IMR-90 (cell line): ENCODE measurements at regions not wholly inside any gene's neighbourhood (a gene's known extent, or its start where the extent isn't known, plus 50 kb on each side); places are given as distances from the start of the nearest gene placed in this dataset.

ENCODE experiments used
- ATAC-seq: fragments of 200-7000 bp; cut with Tn5 transposase; 2 replicates; pipeline ENCODE4 v1.9.1; 2020; ENCODE audit warnings: low read depth, mild to moderate bottlenecking, moderate library complexity
- BruUV-seq: library from RNA; stranded (reverse); fragments of 400-500 nt; replicated peaks from 2 replicates; lab custom pipeline; 2021; lab: Mats Ljungman, UMichigan
- CTCF ChIA-PET: fragments of 300-600 bp; formaldehyde crosslinking; extraction: SDS; loops from one replicate; lab custom pipeline; 2021; ENCODE audit warnings: antibody characterized with exemption; lab: Yijun Ruan, JAX
- POLR2A ChIA-PET: fragments of 300-600 bp; sonication (Branson Sonifier 250); formaldehyde crosslinking; loops from one replicate; lab custom pipeline; 2022; ENCODE audit warnings: antibody characterized with exemption; ENCODE audit not compliant: unreplicated experiment; lab: Charles Lee
- DNase-seq: peaks from one replicate; pipeline ENCODE4 v3.0.0; 2013
- H2AFZ ChIP-seq: replicated peaks from 2 replicates; pipeline ENCODE3; 2013; ENCODE audit warnings: low read length, mild to moderate bottlenecking; ENCODE audit not compliant: poor library complexity
- H2AK5ac ChIP-seq: 2 replicates; pipeline ENCODE4 v1.6.1; 2013; ENCODE audit warnings: low read depth, low read length, inconsistent platforms
- H2AK9ac ChIP-seq: replicated peaks from 2 replicates; pipeline ENCODE3; 2013; ENCODE audit warnings: mild to moderate bottlenecking, low read depth, low read length, moderate library complexity; ENCODE audit not compliant: poor library complexity
- H2BK120ac ChIP-seq: 2 replicates; pipeline ENCODE4 v1.6.1; 2013; ENCODE audit warnings: low read depth, low read length, inconsistent platforms
- H2BK15ac ChIP-seq: 3 replicates; pipeline ENCODE4 v1.6.1; 2013; ENCODE audit warnings: low read depth, low read length, inconsistent platforms
- H2BK20ac ChIP-seq: 2 replicates; pipeline ENCODE4 v1.6.1; 2013; ENCODE audit warnings: low read depth, mild to moderate bottlenecking, inconsistent platforms, low read length, moderate library complexity
- H2BK5ac ChIP-seq: 2 replicates; pipeline ENCODE4 v1.6.1; 2013; ENCODE audit warnings: mild to moderate bottlenecking, low read depth, low read length, inconsistent platforms; ENCODE audit not compliant: poor library complexity, severe bottlenecking
- H3K14ac ChIP-seq: replicated peaks from 2 replicates; pipeline ENCODE4 v1.6.1; 2013; ENCODE audit warnings: low read depth, low read length, inconsistent platforms
- H3K18ac ChIP-seq: 2 replicates; pipeline ENCODE4 v1.6.1; 2013; ENCODE audit warnings: low read depth, low read length, control low read depth
- H3K23ac ChIP-seq: 2 replicates; pipeline ENCODE4 v1.6.1; 2013; ENCODE audit warnings: low read depth, low read length, inconsistent platforms
- H3K27ac ChIP-seq: 2 replicates; pipeline ENCODE4 v1.5.1; 2013; ENCODE audit warnings: mild to moderate bottlenecking, control low read depth, low read length; ENCODE audit not compliant: insufficient read depth
- H3K27me3 ChIP-seq: 2 replicates; pipeline ENCODE4 v1.6.1; 2013; ENCODE audit warnings: low read length; ENCODE audit not compliant: control insufficient read depth, insufficient read depth
- H3K36me3 ChIP-seq: 2 replicates; pipeline ENCODE4 v1.6.1; 2013; ENCODE audit warnings: low read length, mixed read lengths; ENCODE audit not compliant: control insufficient read depth, insufficient read depth
- H3K4ac ChIP-seq: 2 replicates; pipeline ENCODE4 v1.6.1; 2013; ENCODE audit warnings: low read depth, low read length, inconsistent platforms
- H3K4me1 ChIP-seq: 2 replicates; pipeline ENCODE4 v1.6.1; 2013; ENCODE audit warnings: low read length, mixed read lengths; ENCODE audit not compliant: control insufficient read depth, insufficient read depth
- H3K4me2 ChIP-seq: 2 replicates; pipeline ENCODE4 v1.6.1; 2013; ENCODE audit warnings: low read depth, mild to moderate bottlenecking, control low read depth, low read length, moderate library complexity
- H3K4me3 ChIP-seq: 2 replicates; pipeline ENCODE4 v1.5.1; 2013; ENCODE audit warnings: low read depth, mild to moderate bottlenecking, control low read depth, low read length, moderate library complexity; ENCODE audit not compliant: insufficient read depth
- H3K56ac ChIP-seq: 2 replicates; pipeline ENCODE4 v1.6.1; 2013; ENCODE audit warnings: low read length, inconsistent platforms; ENCODE audit not compliant: insufficient read depth; ENCODE audit errors: extremely low read depth
- H3K79me1 ChIP-seq, 2 experiments: 2 replicates each; pipeline ENCODE4 v1.6.1; 2013; ENCODE audit warnings: low read length in 2 of 2, inconsistent platforms in 1 of 2, low read depth in 1 of 2
- H3K9ac ChIP-seq: 2 replicates; pipeline ENCODE4 v1.6.1; 2013; ENCODE audit warnings: low read depth, low read length, control low read depth
- H3K9me1 ChIP-seq: 2 replicates; pipeline ENCODE4 v1.6.1; 2013; ENCODE audit warnings: low read length, inconsistent platforms; ENCODE audit not compliant: insufficient read depth
- H3K9me3 ChIP-seq: 2 replicates; pipeline ENCODE4 v1.6.1; 2013; ENCODE audit warnings: low read length; ENCODE audit not compliant: control insufficient read depth, insufficient read depth
- H4K20me1 ChIP-seq: 2 replicates; pipeline ENCODE4 v1.6.1; 2013; ENCODE audit warnings: low read length, inconsistent platforms; ENCODE audit not compliant: insufficient read depth
- H4K5ac ChIP-seq: 2 replicates; pipeline ENCODE4 v1.6.1; 2013; ENCODE audit warnings: mild to moderate bottlenecking, low read depth, low read length, control low read depth
- H4K8ac ChIP-seq, 2 experiments: 2 replicates each; pipeline ENCODE4 v1.6.1; 2013; ENCODE audit warnings: low read depth in 2 of 2, low read length in 2 of 2, control low read depth in 1 of 2, inconsistent platforms in 1 of 2
- H4K91ac ChIP-seq: 2 replicates; pipeline ENCODE4 v1.6.1; 2013; ENCODE audit warnings: low read depth, low read length, inconsistent platforms; ENCODE audit not compliant: insufficient read depth
- BHLHE40 ChIP-seq: fragments of 150-350 bp; IDR thresholded peaks from 2 replicates; pipeline ENCODE4 v1.6.1; 2016; ENCODE audit warnings: mild to moderate bottlenecking, low read depth, low read length
- CHD1 ChIP-seq: IDR thresholded peaks from 2 replicates; pipeline ENCODE4 v1.6.1; 2012; ENCODE audit warnings: low read depth, low read length, improper control_type of control experiment
- CTCF ChIP-seq: conservative IDR thresholded peaks from 2 replicates; pipeline ENCODE4 v1.5.1; 2012; ENCODE audit warnings: mild to moderate bottlenecking, low read depth, low read length, improper control_type of control experiment
- FOS ChIP-seq: fragments of 150-350 bp; IDR thresholded peaks from 2 replicates; pipeline ENCODE4 v1.6.1; 2016; ENCODE audit warnings: low read depth, low read length
- MAFK ChIP-seq: IDR thresholded peaks from 2 replicates; pipeline ENCODE4 v1.6.1; 2012; ENCODE audit warnings: low read depth, low read length, improper control_type of control experiment
- MAZ ChIP-seq: IDR thresholded peaks from 2 replicates; pipeline ENCODE4 v1.6.1; 2012; ENCODE audit warnings: low read depth, mild to moderate bottlenecking, low read length, improper control_type of control experiment, moderate library complexity, borderline replicate concordance
- POLR2A ChIP-seq: IDR thresholded peaks from 2 replicates; pipeline ENCODE4 v1.6.1; 2012; ENCODE audit warnings: mild to moderate bottlenecking, low read depth, low read length
- RAD21 ChIP-seq: IDR thresholded peaks from 2 replicates; pipeline ENCODE4 v1.6.1; 2012; ENCODE audit warnings: low read length, improper control_type of control experiment
- RCOR1 ChIP-seq: IDR thresholded peaks from 2 replicates; pipeline ENCODE4 v1.6.1; 2012; ENCODE audit warnings: mild to moderate bottlenecking, low read length, improper control_type of control experiment; ENCODE audit not compliant: insufficient replicate concordance
- SMC3 ChIP-seq: fragments of 150-350 bp; IDR thresholded peaks from 2 replicates; pipeline ENCODE4 v1.6.1; 2016; ENCODE audit warnings: low read depth, mild to moderate bottlenecking, antibody characterized with exemption, low read length, moderate library complexity
- WGBS, 2 experiments: methylation state at CpG; one replicate each; pipeline versions ENCODE4 v1.1.5 to v1.1.7; 2013; ENCODE audit warnings: missing lambda C conversion rate in 2 of 2; ENCODE audit not compliant: insufficient read length in 1 of 2; ENCODE audit errors: extremely low coverage in 2 of 2; 5-methylcytosine and 5-hydroxymethylcytosine counted together
- dilution Hi-C: fragments of 300-500 bp; cut with HindIII; formaldehyde crosslinking; loops from one replicate; pipeline ENCODE4 v1.14.3; 2018; ENCODE audit warnings: low sequenced_read_pairs; ENCODE audit not compliant: unreplicated experiment
- in situ Hi-C: fragments of 300-500 bp; cut with MboI; formaldehyde crosslinking; loops from 3 replicates; pipeline ENCODE4 v1.14.3; 2019; ENCODE audit warnings: low sequenced_read_pairs, inconsistent platforms, mixed read lengths
- intact Hi-C: fragments of 100-400 bp; cut with micrococcal nuclease; formaldehyde crosslinking; loops from 2 replicates; pipeline ENCODE4 v1.10.0; 2022

GRCh38 chr6:21496706-21497105 lies 96.8 kb upstream of the SOX4 start:
- dilution Hi-C loops = no loop called here
- H3K27me3 ChIP-seq = no peaks in the 10 kb centered on the region
- H3K36me3 ChIP-seq = no peaks in the 10 kb centered on the region
- H3K4me2 ChIP-seq = no peak overlapping the region
- H3K18ac ChIP-seq = no peak overlapping the region
- H3K4me1 ChIP-seq = peaks cover 2% of the 10 kb centered on the region; the same call in 1 of the 2 replicates
- no peak overlapping the region for H3K14ac ChIP-seq
- WGBS, 2 experiments = no CpG with 5 or more reads among the region's 2 CpGs
- no peak overlapping the region for H4K5ac ChIP-seq
- no TSS peak for BruUV-seq
- no peak overlapping the region for H2BK120ac ChIP-seq
- H3K23ac ChIP-seq = no peak overlapping the region
- H3K79me1 ChIP-seq = no peaks in the 10 kb centered on the region
- ChIA-PET CTCF (interaction anchor here (0.6 kb wide), 1 partner anchor 70 kb away, joined by 7 read pairs; no protein-coding TSS in a partner anchor), POLR2A (interaction anchor here (0.6 kb wide), 1 partner anchor 11 kb away, joined by 3 read pairs; no protein-coding TSS in a partner anchor)
- H3K27ac ChIP-seq = no peak overlapping the region
- H4K91ac ChIP-seq = no peak overlapping the region
- H3K9ac ChIP-seq = no peak overlapping the region
- H4K20me1 ChIP-seq = no peaks in the 10 kb centered on the region
- H2AFZ ChIP-seq = no peak overlapping the region
- DNase-seq = no peak
- intact Hi-C loops = no loop called here
- no peak for TF ChIP-seq RAD21
- TF ChIP-seq SMC3 = no peak
- TF ChIP-seq MAFK = no peak
- no peak for TF ChIP-seq FOS
- TF ChIP-seq CTCF = no peak
- TF ChIP-seq BHLHE40 = no peak
- no peak for TF ChIP-seq RCOR1
- TF ChIP-seq CHD1 = no peak
- no peak for TF ChIP-seq MAZ
- TF ChIP-seq POLR2A = no peak
- no peak overlapping the region for H2AK9ac ChIP-seq
- no peaks in the 10 kb centered on the region for H3K9me1 ChIP-seq
- H2BK15ac ChIP-seq = no peak overlapping the region
- no peaks in the 10 kb centered on the region for H3K9me3 ChIP-seq
- no peak; the same call in 1 of the 2 replicates for ATAC-seq
- no peak overlapping the region for H3K56ac ChIP-seq
- no peak overlapping the region for H4K8ac ChIP-seq
- H2AK5ac ChIP-seq = no peak overlapping the region
- H2BK20ac ChIP-seq = no peak overlapping the region
- no peak overlapping the region for H3K4ac ChIP-seq
- in situ Hi-C loops = no loop called here
- H2BK5ac ChIP-seq = no peak overlapping the region
- no peak overlapping the region for H3K4me3 ChIP-seq
